ENCODE measurements at regions not wholly inside any gene's neighbourhood (a gene's known extent, or its start where the extent isn't known, plus 50 kb on each side); places are given as distances from the start of the nearest gene placed in this dataset.

DNA sequence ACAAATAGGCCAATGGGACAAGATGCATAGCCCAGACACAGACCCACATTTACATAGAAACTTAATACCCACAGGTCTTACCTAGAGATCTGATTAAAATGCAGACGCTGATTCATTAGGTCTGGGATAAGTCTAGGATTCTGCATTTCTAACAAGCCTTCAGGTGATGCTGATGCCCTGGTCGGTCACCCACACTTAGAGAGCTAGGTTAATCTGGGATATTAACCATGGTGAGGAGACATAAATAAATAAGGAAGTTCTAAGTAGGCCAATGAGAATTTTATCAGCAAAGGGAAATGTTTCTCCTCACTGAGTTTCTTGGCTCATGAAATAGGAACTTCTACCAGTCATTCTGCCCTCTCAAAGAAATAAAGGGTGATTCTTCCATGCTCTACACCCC is 120.1 kb downstream of the BMP4 start:
- H3K27ac Mint-ChIP-seq: no peak overlapping the region
- peaks cover 3% of the 10 kb centered on the region for H3K27me3 Mint-ChIP-seq (ENCODE audit: low read depth)
- H3K4me3 Mint-ChIP-seq: no peak overlapping the region
- H3K4me1 Mint-ChIP-seq (ENCODE audit: low read depth): no peaks in the 10 kb centered on the region
- H3K9me3 Mint-ChIP-seq: peaks cover 2% of the 10 kb centered on the region
- CTCF ChIA-PET: no interaction called here
- intact Hi-C loops (cut with micrococcal nuclease): no loop called here
- DNase-seq: no peak
- no peaks in the 10 kb centered on the region for H3K36me3 Mint-ChIP-seq (ENCODE audit: low read depth)

DNA sequence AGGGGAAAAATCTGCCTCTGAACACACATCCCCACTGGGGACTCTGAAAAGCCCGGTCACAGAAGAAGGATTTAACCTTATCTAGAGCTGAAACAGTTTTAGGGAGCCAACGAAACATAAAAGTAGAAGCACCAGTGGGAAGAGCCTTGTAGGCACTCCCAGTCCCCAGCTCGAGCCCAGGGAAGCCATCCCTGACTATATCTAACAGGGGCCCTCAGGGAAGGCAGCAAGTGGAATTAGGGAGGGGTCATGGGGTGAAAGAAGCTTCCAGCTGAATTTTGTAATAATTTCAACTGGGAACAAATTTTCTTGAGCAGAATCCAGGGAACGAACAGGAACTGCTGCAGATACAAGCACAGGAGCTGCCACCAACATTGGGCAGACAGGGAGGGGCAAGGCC is 127.8 kb downstream of the BMP4 start:
- CTCF ChIA-PET: no interaction called here
- Mint-ChIP-seq H3K4me3 (no peak overlapping the region), H3K9me3 (peaks cover 4% of the 10 kb centered on the region), H3K27ac (no peak overlapping the region), H3K36me3 (ENCODE audit: low read depth) (no peaks in the 10 kb centered on the region), H3K27me3 (ENCODE audit: low read depth) (no peaks in the 10 kb centered on the region), H3K4me1 (ENCODE audit: low read depth) (no peaks in the 10 kb centered on the region)
- intact Hi-C loops (cut with micrococcal nuclease): no loop called here
- DNase-seq: no peak

DNA sequence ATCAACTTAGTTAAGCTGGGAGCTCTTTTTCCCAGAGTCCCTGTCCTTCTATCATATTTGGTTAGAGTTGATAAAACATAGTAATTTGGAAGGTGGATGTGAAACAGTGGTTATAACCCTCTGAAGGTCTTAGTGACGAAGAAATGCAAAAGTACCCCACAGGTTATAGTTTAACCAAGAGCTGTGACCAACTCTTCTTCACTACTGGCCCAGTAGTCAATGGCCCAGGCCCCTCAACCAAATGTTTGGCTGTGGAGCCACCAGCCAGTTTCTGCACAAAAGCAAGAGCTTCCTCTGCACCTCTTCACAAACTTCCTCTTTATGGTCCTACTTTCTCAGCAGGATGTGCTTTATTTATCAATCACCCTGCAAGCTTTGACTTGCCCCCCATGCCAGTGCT is 132.6 kb downstream of the BMP4 start:
- Mint-ChIP-seq H3K27ac (no peak overlapping the region), H3K36me3 (ENCODE audit: low read depth) (no peaks in the 10 kb centered on the region), H3K4me1 (ENCODE audit: low read depth) (no peaks in the 10 kb centered on the region), H3K9me3 (peaks cover 1% of the 10 kb centered on the region), H3K27me3 (ENCODE audit: low read depth) (no peaks in the 10 kb centered on the region), H3K4me3 (no peak overlapping the region)
- intact Hi-C loops (cut with micrococcal nuclease): no loop called here
- DNase-seq: no peak
- CTCF ChIA-PET: no interaction called here

DNA sequence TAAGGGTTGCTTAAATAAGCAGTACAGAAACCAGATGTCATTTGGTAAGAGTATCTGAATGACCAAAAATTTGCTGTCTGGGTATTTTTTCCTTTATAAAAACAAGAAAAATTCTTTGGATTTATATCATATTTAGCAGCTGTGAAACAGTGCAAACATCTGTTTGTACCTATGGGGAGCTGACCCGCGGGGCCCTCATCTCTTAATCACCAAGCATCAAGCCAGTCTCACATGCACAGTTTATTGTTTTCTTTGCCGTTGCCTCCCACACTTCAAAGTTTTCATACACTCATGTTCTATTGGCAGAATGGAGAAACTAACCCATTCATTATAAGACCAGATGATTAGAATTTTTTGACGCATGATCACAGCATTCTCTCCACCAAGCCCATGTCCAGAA is 142.2 kb downstream of the BMP4 start:
- no peak overlapping the region for H3K27ac Mint-ChIP-seq
- CTCF ChIA-PET: no interaction called here
- no peak for DNase-seq
- no peak overlapping the region for H3K4me3 Mint-ChIP-seq
- intact Hi-C loops (cut with micrococcal nuclease): no loop called here
- peaks cover 3% of the 10 kb centered on the region for H3K9me3 Mint-ChIP-seq
- H3K4me1 Mint-ChIP-seq (ENCODE audit: low read depth): no peaks in the 10 kb centered on the region
- no peaks in the 10 kb centered on the region for H3K27me3 Mint-ChIP-seq (ENCODE audit: low read depth)
- H3K36me3 Mint-ChIP-seq (ENCODE audit: low read depth): no peaks in the 10 kb centered on the region

DNA sequence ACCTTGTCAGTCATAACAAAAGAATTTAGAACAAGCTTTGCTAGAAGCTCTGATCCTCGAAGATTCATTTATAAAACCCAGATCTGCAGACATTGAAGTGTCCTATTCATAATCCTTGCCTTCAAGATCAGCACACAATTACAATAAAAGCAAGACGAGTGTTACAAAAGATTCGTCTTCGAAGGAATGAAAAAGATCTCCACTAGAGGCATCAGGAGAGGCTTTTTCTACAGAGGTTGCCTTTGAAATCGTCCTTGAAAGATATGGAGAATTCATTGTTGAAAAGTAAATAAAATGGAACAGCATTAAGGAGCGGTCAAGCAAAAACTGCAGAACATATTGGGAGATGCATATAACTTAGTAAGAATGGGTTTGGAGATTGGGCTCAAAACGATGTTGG is 146.4 kb downstream of the BMP4 start:
- Mint-ChIP-seq H3K36me3 (ENCODE audit: low read depth) (no peaks in the 10 kb centered on the region), H3K27ac (no peak overlapping the region), H3K27me3 (ENCODE audit: low read depth) (no peaks in the 10 kb centered on the region), H3K4me1 (ENCODE audit: low read depth) (no peaks in the 10 kb centered on the region), H3K4me3 (no peak overlapping the region), H3K9me3 (no peaks in the 10 kb centered on the region)
- DNase-seq: no peak
- intact Hi-C loops (cut with micrococcal nuclease): no loop called here
- CTCF ChIA-PET: no interaction called here

DNA sequence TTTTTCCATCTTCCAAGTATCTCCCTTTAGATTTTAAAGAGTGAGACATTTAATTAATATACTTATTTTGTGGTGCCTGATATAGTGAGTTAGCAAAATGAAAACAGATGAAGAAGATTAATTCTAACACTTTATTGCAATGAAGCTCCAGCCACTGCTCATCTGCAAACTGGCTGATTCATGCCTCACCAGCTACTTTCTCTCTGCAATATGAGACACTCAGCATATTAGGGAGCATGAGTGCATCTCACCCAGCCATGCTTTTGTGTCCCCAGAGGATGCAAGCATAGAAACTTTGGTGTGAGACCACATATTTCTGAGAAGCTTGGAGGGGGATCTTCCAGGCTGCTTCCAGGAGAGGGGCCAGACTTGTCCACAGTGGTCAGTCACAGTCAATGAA is 148.6 kb downstream of the BMP4 start:
- no peak overlapping the region for H3K27ac Mint-ChIP-seq
- H3K9me3 Mint-ChIP-seq: no peaks in the 10 kb centered on the region
- no peaks in the 10 kb centered on the region for H3K4me1 Mint-ChIP-seq (ENCODE audit: low read depth)
- no peak overlapping the region for H3K4me3 Mint-ChIP-seq
- CTCF ChIA-PET: interaction anchor here (0.6 kb wide), 1 partner anchor 112 kb away, joined by 3 read pairs; no protein-coding TSS in a partner anchor
- H3K27me3 Mint-ChIP-seq (ENCODE audit: low read depth): no peaks in the 10 kb centered on the region
- no peaks in the 10 kb centered on the region for H3K36me3 Mint-ChIP-seq (ENCODE audit: low read depth)
- intact Hi-C loops (cut with micrococcal nuclease): no loop called here
- DNase-seq: no peak

DNA sequence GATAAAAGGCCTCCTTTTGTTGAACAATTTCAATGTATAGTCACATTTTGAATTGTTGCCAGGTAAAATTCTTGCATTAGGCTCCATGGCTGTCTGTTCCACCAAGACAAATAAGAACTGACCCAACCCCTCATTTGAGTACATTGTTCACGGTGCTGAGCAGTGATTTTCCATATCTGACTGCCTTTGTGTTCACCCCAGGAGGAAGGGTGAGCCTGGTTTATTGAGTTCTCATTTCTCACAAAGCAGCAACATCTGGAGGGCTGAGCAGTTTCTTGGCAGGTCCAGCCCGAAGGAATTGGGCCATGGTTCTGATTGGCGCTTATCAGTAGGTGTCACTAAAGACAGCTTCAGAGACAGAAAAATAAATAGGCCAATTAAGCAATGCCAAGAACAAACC is 149.1 kb downstream of the BMP4 start:
- Mint-ChIP-seq H3K4me1 (ENCODE audit: low read depth) (no peaks in the 10 kb centered on the region), H3K9me3 (peaks cover 3% of the 10 kb centered on the region), H3K36me3 (ENCODE audit: low read depth) (no peaks in the 10 kb centered on the region), H3K27ac (no peak overlapping the region), H3K27me3 (ENCODE audit: low read depth) (no peaks in the 10 kb centered on the region), H3K4me3 (no peak overlapping the region)
- no peak for DNase-seq
- intact Hi-C loops (cut with micrococcal nuclease): no loop called here
- CTCF ChIA-PET: no interaction called here

DNA sequence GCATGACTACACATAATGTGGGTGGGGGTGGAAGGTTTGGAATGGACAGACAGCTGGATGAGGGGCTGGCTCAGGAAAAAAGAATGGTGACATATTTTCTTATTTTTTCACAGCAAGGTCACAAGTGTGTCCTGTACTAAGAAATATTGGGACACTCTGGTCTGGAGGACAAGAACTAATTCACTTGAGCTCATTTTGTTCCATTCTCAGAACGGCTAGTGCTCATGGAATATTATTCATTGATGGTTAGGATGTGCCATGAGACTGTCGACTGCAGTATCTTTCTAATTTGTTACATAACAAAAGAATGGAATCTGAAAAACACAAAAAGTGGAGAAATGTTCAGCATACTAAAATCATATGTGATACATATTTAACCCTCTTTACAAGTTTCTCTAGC is 149.5 kb downstream of the BMP4 start:
- no peaks in the 10 kb centered on the region for H3K27me3 Mint-ChIP-seq (ENCODE audit: low read depth)
- intact Hi-C loops (cut with micrococcal nuclease): no loop called here
- H3K27ac Mint-ChIP-seq: no peak overlapping the region
- H3K4me3 Mint-ChIP-seq: no peak overlapping the region
- H3K36me3 Mint-ChIP-seq (ENCODE audit: low read depth): no peaks in the 10 kb centered on the region
- peaks cover 4% of the 10 kb centered on the region for H3K9me3 Mint-ChIP-seq
- DNase-seq: no peak
- CTCF ChIA-PET: no interaction called here
- H3K4me1 Mint-ChIP-seq (ENCODE audit: low read depth): no peaks in the 10 kb centered on the region

DNA sequence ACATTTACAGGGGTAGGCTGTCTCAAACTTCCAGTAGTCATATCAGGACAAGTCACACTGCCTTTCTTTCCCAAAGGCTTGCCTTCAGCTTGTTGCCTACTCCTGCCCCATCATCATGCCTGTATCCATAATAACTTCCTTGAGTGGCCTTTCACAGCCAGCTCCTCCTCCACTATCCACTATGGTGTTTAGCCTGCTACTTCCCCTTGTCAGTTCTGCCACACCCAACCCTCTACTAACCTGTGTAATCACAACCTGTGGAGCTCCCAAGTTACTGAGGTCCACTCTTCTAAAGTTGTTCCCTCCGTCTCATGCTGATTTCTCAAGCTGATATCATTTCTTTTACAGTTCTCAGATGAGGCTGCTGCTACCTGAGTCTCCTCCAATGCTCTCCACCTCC is 159.9 kb downstream of the BMP4 start:
- H3K9me3 Mint-ChIP-seq: peaks cover 1% of the 10 kb centered on the region
- CTCF ChIA-PET: no interaction called here
- no peaks in the 10 kb centered on the region for H3K36me3 Mint-ChIP-seq (ENCODE audit: low read depth)
- H3K27me3 Mint-ChIP-seq (ENCODE audit: low read depth): no peaks in the 10 kb centered on the region
- H3K4me1 Mint-ChIP-seq (ENCODE audit: low read depth): no peaks in the 10 kb centered on the region
- DNase-seq: no peak
- intact Hi-C loops (cut with micrococcal nuclease): no loop called here
- no peak overlapping the region for H3K27ac Mint-ChIP-seq
- H3K4me3 Mint-ChIP-seq: no peak overlapping the region

DNA sequence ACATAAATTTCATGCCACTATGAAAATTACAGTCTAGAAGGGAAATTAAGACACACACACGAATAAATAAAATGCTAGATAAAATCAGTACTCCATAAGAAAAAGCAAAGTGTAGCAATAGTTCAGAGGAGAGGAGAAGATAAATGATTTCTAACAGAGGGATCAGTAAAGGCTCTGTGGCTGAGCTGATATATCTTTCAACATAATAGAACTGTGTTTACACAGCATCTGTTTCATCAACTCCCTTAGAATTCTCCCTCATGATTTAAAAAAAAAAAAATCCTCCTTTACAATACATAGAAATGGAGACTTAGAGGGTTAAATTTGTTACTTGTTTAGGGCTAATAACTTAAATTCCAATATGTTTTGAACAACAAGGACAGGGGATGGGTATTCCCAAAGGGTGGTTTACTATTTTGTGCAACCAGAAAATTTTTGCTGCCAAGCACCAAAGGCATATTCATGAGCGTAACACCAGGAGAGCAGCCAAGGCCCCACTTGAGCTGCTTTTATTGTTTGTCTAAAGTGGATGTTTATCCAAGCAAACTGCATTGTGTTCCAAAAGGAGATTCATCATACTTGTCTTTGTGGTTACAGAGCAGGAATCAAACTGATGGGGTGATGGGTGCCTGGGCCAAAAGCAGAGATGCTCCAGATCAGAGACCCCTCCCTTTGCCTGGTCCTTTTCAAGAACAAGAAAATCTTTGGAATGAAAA is 162.7 kb downstream of the BMP4 start:
- Mint-ChIP-seq H3K36me3 (ENCODE audit: low read depth) (no peaks in the 10 kb centered on the region), H3K9me3 (no peaks in the 10 kb centered on the region), H3K27me3 (ENCODE audit: low read depth) (no peaks in the 10 kb centered on the region), H3K4me1 (ENCODE audit: low read depth) (no peaks in the 10 kb centered on the region), H3K4me3 (no peak overlapping the region), H3K27ac (no peak overlapping the region)
- no peak for DNase-seq
- intact Hi-C loops (cut with micrococcal nuclease): no loop called here
- CTCF ChIA-PET: no interaction called here

DNA sequence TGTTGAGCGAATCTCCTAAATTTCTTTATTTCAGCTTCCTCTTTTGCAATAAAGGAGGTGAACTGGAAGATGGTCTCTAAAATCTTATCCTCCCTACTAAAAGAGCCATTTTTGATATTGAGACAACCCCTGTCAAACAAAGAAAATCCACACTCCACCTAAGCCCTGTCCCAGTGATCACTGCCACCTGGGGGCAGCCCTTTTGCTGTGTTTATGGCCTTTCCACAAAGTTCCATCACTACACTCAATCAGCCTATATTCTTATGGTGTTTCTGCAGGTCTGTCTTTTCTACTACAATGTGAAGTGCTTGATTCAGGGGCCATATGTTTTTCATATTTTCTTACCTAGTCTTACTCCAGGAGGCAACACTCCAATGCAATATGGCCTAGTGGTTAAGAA is 163.7 kb downstream of the BMP4 start:
- no peak for DNase-seq
- H3K4me1 Mint-ChIP-seq (ENCODE audit: low read depth): no peaks in the 10 kb centered on the region
- no peaks in the 10 kb centered on the region for H3K9me3 Mint-ChIP-seq
- no peak overlapping the region for H3K4me3 Mint-ChIP-seq
- H3K27ac Mint-ChIP-seq: no peak overlapping the region
- no peaks in the 10 kb centered on the region for H3K27me3 Mint-ChIP-seq (ENCODE audit: low read depth)
- intact Hi-C loops (cut with micrococcal nuclease): no loop called here
- CTCF ChIA-PET: no interaction called here
- H3K36me3 Mint-ChIP-seq (ENCODE audit: low read depth): no peaks in the 10 kb centered on the region

DNA sequence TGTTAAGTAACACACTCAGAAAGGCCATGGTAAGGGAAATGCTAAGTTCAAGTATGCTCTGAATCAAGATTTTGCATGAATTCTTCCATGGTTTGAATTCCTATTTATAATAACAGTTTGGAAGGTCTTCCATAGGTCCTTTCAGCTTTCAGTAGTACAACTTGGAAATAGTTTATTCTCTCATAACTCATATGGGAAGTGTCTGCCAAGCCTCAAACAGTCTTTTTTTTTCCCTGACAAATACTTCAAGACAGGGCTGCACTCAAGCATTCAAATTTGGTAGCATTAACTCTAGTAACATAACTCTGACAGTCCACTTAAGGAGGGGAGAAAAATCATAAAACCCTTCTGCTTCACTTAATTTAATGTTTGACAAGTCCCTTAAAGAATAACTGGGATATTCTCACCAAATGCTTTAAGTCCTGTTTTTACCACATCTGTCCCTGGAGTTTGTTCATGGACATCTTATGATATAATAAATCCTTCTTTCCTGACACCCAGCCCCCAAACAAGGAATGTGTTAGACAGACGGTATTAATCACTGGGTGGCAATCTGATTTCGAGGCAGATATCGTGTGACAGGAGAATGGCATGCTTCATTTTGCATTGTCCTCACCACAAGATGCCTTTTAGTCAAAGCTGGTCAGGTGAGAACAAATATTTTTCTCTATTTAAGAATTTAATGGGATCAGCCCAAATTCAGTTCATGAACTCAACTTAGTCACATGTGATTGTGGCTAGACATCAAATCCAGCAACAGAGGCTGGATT is 165.7 kb downstream of the BMP4 start:
- Mint-ChIP-seq H3K4me1 (ENCODE audit: low read depth) (no peaks in the 10 kb centered on the region), H3K27me3 (ENCODE audit: low read depth) (no peaks in the 10 kb centered on the region), H3K36me3 (ENCODE audit: low read depth) (no peaks in the 10 kb centered on the region)

DNA sequence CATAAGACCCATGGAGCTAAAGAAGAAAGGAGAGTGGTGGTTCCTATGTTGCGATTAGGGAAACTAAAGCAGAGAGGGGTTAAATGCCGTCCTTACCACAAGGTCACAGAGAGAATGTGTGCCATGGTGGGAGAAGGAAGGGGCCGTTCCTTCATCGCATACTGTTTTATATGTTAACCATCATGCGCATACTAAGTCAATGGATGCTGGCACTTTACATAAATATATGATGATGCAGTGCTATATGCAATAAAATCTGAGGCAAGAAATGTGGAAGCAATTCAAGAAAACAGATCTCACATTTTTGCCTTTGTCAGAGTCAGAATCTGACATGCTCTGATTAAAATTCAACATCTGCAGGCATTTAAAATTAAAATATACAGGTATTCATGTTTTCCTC is 168.1 kb downstream of the BMP4 start:
- Mint-ChIP-seq H3K4me3 (no peak overlapping the region), H3K36me3 (ENCODE audit: low read depth) (no peaks in the 10 kb centered on the region), H3K27me3 (ENCODE audit: low read depth) (no peaks in the 10 kb centered on the region), H3K4me1 (ENCODE audit: low read depth) (no peaks in the 10 kb centered on the region), H3K27ac (no peak overlapping the region), H3K9me3 (peaks cover 8% of the 10 kb centered on the region)
- CTCF ChIA-PET: no interaction called here
- no peak for DNase-seq
- intact Hi-C loops (cut with micrococcal nuclease): no loop called here

More for the DNA sequence above, 165.7 kb downstream of the BMP4 start:
- no peak overlapping the region for H3K27ac Mint-ChIP-seq
- CTCF ChIA-PET: no interaction called here
- H3K9me3 Mint-ChIP-seq: peaks cover 1% of the 10 kb centered on the region
- intact Hi-C loops (cut with micrococcal nuclease): no loop called here
- no peak overlapping the region for H3K4me3 Mint-ChIP-seq
- DNase-seq: no peak
